ENCODE measurements at regions not wholly inside any gene's neighbourhood (a gene's known extent, or its start where the extent isn't known, plus 50 kb on each side); places are given as distances from the start of the nearest gene placed in this dataset.

- no peak for TF ChIP-seq CTCF (IDR thresholded peaks at IDR 0.05; ENCODE audit: borderline replicate concordance, insufficient read depth, low read depth, low read length)
- no peak overlapping the region for H3K4me3 ChIP-seq (ENCODE audit: low read depth, low read length)
Observed at GRCh38 chr2:165013944-165014619, 58.8 kb upstream of the SLC38A11 start.

GRCh38 chr2:165011199-165011598 lies 55.9 kb upstream of the SLC38A11 start:
- H3K4me3 ChIP-seq (ENCODE audit: low read depth, low read length), result no peak overlapping the region
- no peak for TF ChIP-seq CTCF (IDR thresholded peaks at IDR 0.05; ENCODE audit: borderline replicate concordance, insufficient read depth, low read depth, low read length)

- H3K4me3 ChIP-seq (ENCODE audit: low read depth, low read length), result no peak overlapping the region
- TF ChIP-seq CTCF (IDR thresholded peaks at IDR 0.05; ENCODE audit: borderline replicate concordance, insufficient read depth, low read depth, low read length), result no peak
Observed at GRCh38 chr2:165010556-165010955, 55.2 kb upstream of the SLC38A11 start.

GRCh38 chr2:165009466-165009865 lies 54.1 kb upstream of the SLC38A11 start:
- no peak for TF ChIP-seq CTCF (IDR thresholded peaks at IDR 0.05; ENCODE audit: borderline replicate concordance, insufficient read depth, low read depth, low read length)
- no peak overlapping the region for H3K4me3 ChIP-seq (ENCODE audit: low read depth, low read length)

GRCh38 chr2:165008730-165009315 lies 53.5 kb upstream of the SLC38A11 start:
- H3K4me3 ChIP-seq (ENCODE audit: low read depth, low read length), result no peak overlapping the region
- TF ChIP-seq CTCF (IDR thresholded peaks at IDR 0.05; ENCODE audit: borderline replicate concordance, insufficient read depth, low read depth, low read length), result no peak

GRCh38 chr2:165007161-165007744 lies 51.9 kb upstream of the SLC38A11 start:
- no peak overlapping the region for H3K4me3 ChIP-seq (ENCODE audit: low read depth, low read length)
- no peak for TF ChIP-seq CTCF (IDR thresholded peaks at IDR 0.05; ENCODE audit: borderline replicate concordance, insufficient read depth, low read depth, low read length)
